ENCODE measurements at regions not wholly inside any gene's neighbourhood (a gene's known extent, or its start where the extent isn't known, plus 50 kb on each side); places are given as distances from the start of the nearest gene placed in this dataset.

GRCh38 chr13:78299832-78300623 lies 303.3 kb downstream of the POU4F1 start:
- Mint-ChIP-seq H3K27me3 (ENCODE audit: unreplicated experiment) (peaks cover 3% of the 10 kb centered on the region), H3K9me3 (ENCODE audit: unreplicated experiment) (no peaks in the 10 kb centered on the region), H3K4me1 (ENCODE audit: unreplicated experiment) (no peaks in the 10 kb centered on the region), H3K36me3 (ENCODE audit: unreplicated experiment) (no peaks in the 10 kb centered on the region), H3K4me3 (ENCODE audit: unreplicated experiment) (no peak overlapping the region), H3K27ac (ENCODE audit: unreplicated experiment) (no peak overlapping the region)
- no peak for DNase-seq (ENCODE audit: extremely low spot score, unreplicated experiment)
- TF ChIP-seq CTCF (IDR thresholded peaks at IDR 0.05), result no peak

GRCh38 chr13:78298657-78299056 lies 304.7 kb downstream of the POU4F1 start:
- Mint-ChIP-seq H3K4me3 (ENCODE audit: unreplicated experiment) (no peak overlapping the region), H3K4me1 (ENCODE audit: unreplicated experiment) (no peaks in the 10 kb centered on the region), H3K27ac (ENCODE audit: unreplicated experiment) (no peak overlapping the region), H3K9me3 (ENCODE audit: unreplicated experiment) (no peaks in the 10 kb centered on the region), H3K27me3 (ENCODE audit: unreplicated experiment) (peaks cover 3% of the 10 kb centered on the region), H3K36me3 (ENCODE audit: unreplicated experiment) (no peaks in the 10 kb centered on the region)
- no peak for TF ChIP-seq CTCF (IDR thresholded peaks at IDR 0.05)
- no peak for DNase-seq (ENCODE audit: extremely low spot score, unreplicated experiment)

- Mint-ChIP-seq H3K9me3 (ENCODE audit: unreplicated experiment) (peaks cover 20% of the 10 kb centered on the region), H3K27ac (ENCODE audit: unreplicated experiment) (no peak overlapping the region), H3K4me3 (ENCODE audit: unreplicated experiment) (no peak overlapping the region), H3K27me3 (ENCODE audit: unreplicated experiment) (no peaks in the 10 kb centered on the region), H3K36me3 (ENCODE audit: unreplicated experiment) (no peaks in the 10 kb centered on the region), H3K4me1 (ENCODE audit: unreplicated experiment) (no peaks in the 10 kb centered on the region)
- no peak for DNase-seq (ENCODE audit: extremely low spot score, unreplicated experiment)
- TF ChIP-seq CTCF (IDR thresholded peaks at IDR 0.05), result no peak
Measured at GRCh38 chr13:78286748-78287147, 316.6 kb downstream of the POU4F1 start.

- no peaks in the 10 kb centered on the region for H3K36me3 Mint-ChIP-seq (ENCODE audit: unreplicated experiment)
- TF ChIP-seq CTCF (IDR thresholded peaks at IDR 0.05), result no peak
- no peak for DNase-seq (ENCODE audit: extremely low spot score, unreplicated experiment)
- no peaks in the 10 kb centered on the region for H3K4me1 Mint-ChIP-seq (ENCODE audit: unreplicated experiment)
- no peak overlapping the region for H3K4me3 Mint-ChIP-seq (ENCODE audit: unreplicated experiment)
- no peak overlapping the region for H3K27ac Mint-ChIP-seq (ENCODE audit: unreplicated experiment)
- H3K9me3 Mint-ChIP-seq (ENCODE audit: unreplicated experiment), result no peaks in the 10 kb centered on the region
- H3K27me3 Mint-ChIP-seq (ENCODE audit: unreplicated experiment), result no peaks in the 10 kb centered on the region
Measured at GRCh38 chr13:78265098-78265497, 338.3 kb downstream of the POU4F1 start.

- Mint-ChIP-seq H3K4me3 (ENCODE audit: unreplicated experiment) (no peak overlapping the region), H3K36me3 (ENCODE audit: unreplicated experiment) (no peaks in the 10 kb centered on the region), H3K4me1 (ENCODE audit: unreplicated experiment) (no peaks in the 10 kb centered on the region), H3K27ac (ENCODE audit: unreplicated experiment) (no peak overlapping the region), H3K9me3 (ENCODE audit: unreplicated experiment) (no peaks in the 10 kb centered on the region), H3K27me3 (ENCODE audit: unreplicated experiment) (no peaks in the 10 kb centered on the region)
- DNase-seq (ENCODE audit: extremely low spot score, unreplicated experiment), result no peak
- TF ChIP-seq CTCF (IDR thresholded peaks at IDR 0.05), result no peak
Measured at GRCh38 chr13:78258304-78258703, 339.7 kb upstream of the EDNRB start.
